Neural progenitor cell (in vitro differentiated cells): ENCODE measurements at regions not wholly inside any gene's neighbourhood (a gene's known extent, or its start where the extent isn't known, plus 50 kb on each side); places are given as distances from the start of the nearest gene placed in this dataset.

Experiments
- DNase-seq: peaks from one replicate; pipeline ENCODE4 v3.0.0-alpha.2; 2016; ENCODE audit warnings: low spot score
- H2AFZ ChIP-seq: fragments of 200-600 bp; sonication (generic); replicated peaks from 2 replicates; pipeline ENCODE4 v1.6.1; 2016; ENCODE audit warnings: antibody characterized with exemption
- H3F3A ChIP-seq: fragments of 200-600 bp; sonication (generic); 2 replicates; pipeline ENCODE4 v1.6.1; 2016; ENCODE audit warnings: antibody characterized with exemption, low read depth
- H3K27ac ChIP-seq: fragments of 200-600 bp; sonication (generic); 2 replicates; pipeline ENCODE4 v1.5.1; 2016; ENCODE audit warnings: mild to moderate bottlenecking
- H3K27me3 ChIP-seq: fragments of 200-600 bp; sonication (generic); 2 replicates; pipeline ENCODE4 v1.6.1; 2016; ENCODE audit warnings: mild to moderate bottlenecking, moderate library complexity
- H3K36me3 ChIP-seq: fragments of 200-600 bp; sonication (generic); 2 replicates; pipeline ENCODE4 v1.5.1; 2016
- H3K4me1 ChIP-seq: fragments of 200-600 bp; sonication (generic); 2 replicates; pipeline ENCODE4 v1.6.1; 2016; ENCODE audit warnings: mixed run types
- H3K4me2 ChIP-seq: fragments of 200-600 bp; sonication (generic); 2 replicates; pipeline ENCODE4 v1.6.1; 2016
- H3K4me3 ChIP-seq: fragments of 200-600 bp; sonication (generic); 2 replicates; pipeline ENCODE4 v1.5.1; 2016
- H3K79me2 ChIP-seq: fragments of 200-600 bp; sonication (generic); 2 replicates; pipeline ENCODE4 v1.6.1; 2016; ENCODE audit warnings: low read depth
- H3K9ac ChIP-seq: fragments of 200-600 bp; sonication (generic); 2 replicates; pipeline ENCODE4 v1.6.1; 2016
- H3K9me3 ChIP-seq: fragments of 200-600 bp; sonication (generic); 2 replicates; pipeline ENCODE4 v1.5.1; 2016; ENCODE audit warnings: low read depth
- H4K20me1 ChIP-seq: fragments of 200-600 bp; sonication (generic); 2 replicates; pipeline ENCODE4 v1.6.1; 2016; ENCODE audit warnings: low read depth
- H3K27ac Mint-ChIP-seq: 3 replicates; pipeline ENCODE4 v1.8.0; 2021; ENCODE audit warnings: mixed read lengths
- H3K27me3 Mint-ChIP-seq: 2 replicates; pipeline ENCODE4 v1.8.0; 2022; ENCODE audit warnings: low read depth, mild to moderate bottlenecking, inconsistent platforms, moderate library complexity, mixed read lengths; ENCODE audit not compliant: insufficient read depth
- H3K36me3 Mint-ChIP-seq: 3 replicates; pipeline ENCODE4 v1.8.0; 2021; ENCODE audit warnings: mixed read lengths
- H3K4me1 Mint-ChIP-seq: 3 replicates; pipeline ENCODE4 v1.8.0; 2021; ENCODE audit warnings: mixed read lengths
- H3K4me3 Mint-ChIP-seq: 3 replicates; pipeline ENCODE4 v1.8.0; 2021; ENCODE audit warnings: mild to moderate bottlenecking, moderate library complexity, mixed read lengths
- H3K9me3 Mint-ChIP-seq: 3 replicates; pipeline ENCODE4 v1.8.0; 2020; ENCODE audit warnings: mixed read lengths
- EZH2 ChIP-seq: fragments of 200-600 bp; sonication (generic); IDR thresholded peaks from 2 replicates; pipeline ENCODE4 v1.6.1; 2017; ENCODE audit warnings: antibody characterized with exemption, mild to moderate bottlenecking, moderate library complexity
- EZH2phosphoT487 ChIP-seq: fragments of 200-600 bp; sonication (generic); IDR thresholded peaks from 2 replicates; pipeline ENCODE4 v1.6.1; 2017; ENCODE audit warnings: antibody characterized with exemption
- TF ChIP-seq, protein P1 (sequence below): fragments of 200-600 bp; sonication (generic); IDR thresholded peaks from 2 replicates; pipeline ENCODE4 v1.5.1; 2017; ENCODE audit warnings: antibody characterized with exemption, mild to moderate bottlenecking

DNA sequence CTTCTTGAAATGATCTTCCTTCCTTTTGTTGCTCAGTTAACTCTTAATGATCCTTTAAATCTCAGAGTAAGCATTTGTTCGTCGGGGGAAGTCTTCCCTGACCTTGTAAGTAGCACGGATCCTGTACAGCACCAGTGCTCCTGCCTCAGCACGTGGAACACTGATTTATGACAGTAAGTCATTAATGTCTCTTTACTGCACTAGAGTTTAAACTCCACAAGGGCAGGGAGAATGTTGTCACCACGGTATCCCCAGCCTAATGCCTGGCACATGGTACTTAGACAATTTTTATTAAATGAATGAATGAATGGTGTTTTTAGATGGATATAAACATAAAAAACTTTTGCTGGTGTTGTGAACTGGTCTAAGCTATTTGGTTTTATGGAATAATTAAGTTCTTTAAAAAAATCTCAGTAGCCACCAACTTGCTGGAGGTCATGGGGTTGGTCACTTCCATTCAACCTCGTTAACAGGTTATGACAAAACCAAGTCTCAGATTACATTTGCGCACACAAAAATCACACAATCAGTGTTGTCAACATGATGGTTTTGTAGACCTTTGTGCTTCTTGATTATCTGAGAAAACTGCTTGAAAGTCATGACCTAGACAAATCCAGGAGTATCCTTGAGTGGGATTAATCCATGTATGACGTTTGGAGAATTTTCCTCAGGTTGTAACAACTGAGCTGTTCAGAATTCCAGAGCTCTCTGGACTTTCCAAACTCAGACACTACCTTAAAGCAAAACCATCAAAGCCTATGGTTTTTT lies 326.9 kb downstream of the DUSP10 start:
- H3K9me3 Mint-ChIP-seq, result no peaks in the 10 kb centered on the region
- Histone ChIP-seq H3K36me3 (no peaks in the 10 kb centered on the region), H3K4me1 (no peaks in the 10 kb centered on the region), H4K20me1 (no peaks in the 10 kb centered on the region), H3K9ac (no peak overlapping the region), H3K4me3 (no peak overlapping the region), H3F3A (no peaks in the 10 kb centered on the region), H3K79me2 (no peaks in the 10 kb centered on the region), H3K4me2 (no peak overlapping the region), H3K27ac (no peak overlapping the region), H3K27me3 (no peaks in the 10 kb centered on the region), H3K9me3 (no peaks in the 10 kb centered on the region), H2AFZ (no peak overlapping the region)
- H3K4me3 Mint-ChIP-seq, result no peak overlapping the region
- no peak overlapping the region for H3K27ac Mint-ChIP-seq
- no peaks in the 10 kb centered on the region for H3K36me3 Mint-ChIP-seq
- H3K27me3 Mint-ChIP-seq, result no peaks in the 10 kb centered on the region
- DNase-seq, result no peak
- no peak for TF ChIP-seq EZH2phosphoT487
- no peak for TF ChIP-seq EZH2
- TF ChIP-seq, protein P1, sequence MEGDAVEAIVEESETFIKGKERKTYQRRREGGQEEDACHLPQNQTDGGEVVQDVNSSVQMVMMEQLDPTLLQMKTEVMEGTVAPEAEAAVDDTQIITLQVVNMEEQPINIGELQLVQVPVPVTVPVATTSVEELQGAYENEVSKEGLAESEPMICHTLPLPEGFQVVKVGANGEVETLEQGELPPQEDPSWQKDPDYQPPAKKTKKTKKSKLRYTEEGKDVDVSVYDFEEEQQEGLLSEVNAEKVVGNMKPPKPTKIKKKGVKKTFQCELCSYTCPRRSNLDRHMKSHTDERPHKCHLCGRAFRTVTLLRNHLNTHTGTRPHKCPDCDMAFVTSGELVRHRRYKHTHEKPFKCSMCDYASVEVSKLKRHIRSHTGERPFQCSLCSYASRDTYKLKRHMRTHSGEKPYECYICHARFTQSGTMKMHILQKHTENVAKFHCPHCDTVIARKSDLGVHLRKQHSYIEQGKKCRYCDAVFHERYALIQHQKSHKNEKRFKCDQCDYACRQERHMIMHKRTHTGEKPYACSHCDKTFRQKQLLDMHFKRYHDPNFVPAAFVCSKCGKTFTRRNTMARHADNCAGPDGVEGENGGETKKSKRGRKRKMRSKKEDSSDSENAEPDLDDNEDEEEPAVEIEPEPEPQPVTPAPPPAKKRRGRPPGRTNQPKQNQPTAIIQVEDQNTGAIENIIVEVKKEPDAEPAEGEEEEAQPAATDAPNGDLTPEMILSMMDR, result no peak
- H3K4me1 Mint-ChIP-seq, result no peaks in the 10 kb centered on the region

DNA sequence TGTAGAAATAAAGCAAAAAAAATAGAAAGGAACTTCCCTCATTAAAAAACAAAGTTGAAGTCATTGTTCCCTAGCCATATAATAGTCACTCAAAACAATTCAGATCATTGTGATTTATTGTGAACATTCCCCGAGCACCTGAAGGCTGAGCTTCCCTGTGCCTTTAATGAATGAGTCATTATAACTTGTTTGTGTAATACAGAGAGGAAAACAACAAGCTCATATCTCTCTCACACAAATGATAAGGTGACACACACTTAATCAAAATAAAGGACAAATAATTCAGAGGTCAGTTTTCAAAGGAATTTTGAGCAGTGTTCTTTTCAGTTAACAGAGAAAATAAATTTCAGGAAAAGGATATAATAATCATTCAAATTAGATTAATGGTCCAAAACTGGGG lies 326.2 kb downstream of the DUSP10 start:
- Histone ChIP-seq H2AFZ (no peak overlapping the region), H3K9me3 (no peaks in the 10 kb centered on the region), H3K27me3 (no peaks in the 10 kb centered on the region), H3K36me3 (no peaks in the 10 kb centered on the region), H3K4me1 (no peaks in the 10 kb centered on the region), H3K9ac (no peak overlapping the region), H3F3A (no peaks in the 10 kb centered on the region), H4K20me1 (no peaks in the 10 kb centered on the region), H3K4me2 (no peak overlapping the region), H3K4me3 (no peak overlapping the region), H3K27ac (no peak overlapping the region), H3K79me2 (no peaks in the 10 kb centered on the region)
- Mint-ChIP-seq H3K9me3 (no peaks in the 10 kb centered on the region), H3K27me3 (no peaks in the 10 kb centered on the region), H3K27ac (no peak overlapping the region), H3K4me3 (no peak overlapping the region), H3K36me3 (no peaks in the 10 kb centered on the region), H3K4me1 (no peaks in the 10 kb centered on the region)
- TF ChIP-seq, protein P1, result no peak
- no peak for TF ChIP-seq EZH2
- no peak for TF ChIP-seq EZH2phosphoT487
- DNase-seq, result no peak

DNA sequence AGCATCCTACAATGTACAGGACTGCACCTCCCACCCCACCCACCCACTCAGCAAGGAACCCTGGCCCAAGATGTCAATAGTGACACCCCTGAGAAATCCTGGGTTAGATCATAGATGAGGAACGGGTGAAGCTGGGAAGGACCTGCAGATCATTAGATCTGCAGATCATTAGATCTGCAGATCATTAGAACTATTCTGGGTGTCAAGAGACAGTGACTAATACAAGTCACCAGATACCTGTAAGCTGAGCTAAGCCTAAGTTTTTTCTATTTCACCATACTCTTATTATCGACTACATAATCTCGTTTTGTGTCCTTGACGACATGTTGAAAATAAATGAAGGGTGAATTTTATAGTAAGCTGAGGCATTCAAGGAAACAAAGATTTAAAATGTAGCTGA lies 325.7 kb downstream of the DUSP10 start:
- H3K27ac ChIP-seq, result no peak overlapping the region
- TF ChIP-seq EZH2 (no peak), EZH2phosphoT487 (no peak)
- TF ChIP-seq, protein P1, result no peak
- H3K36me3 ChIP-seq, result no peaks in the 10 kb centered on the region
- no peak overlapping the region for H3K27ac Mint-ChIP-seq
- DNase-seq, result no peak
- H3K27me3 ChIP-seq, result no peaks in the 10 kb centered on the region
- H3K9ac ChIP-seq, result no peak overlapping the region
- H3K4me2 ChIP-seq, result no peak overlapping the region
- no peaks in the 10 kb centered on the region for H3K4me1 Mint-ChIP-seq
- H3K4me3 ChIP-seq, result no peak overlapping the region
- H3F3A ChIP-seq, result no peaks in the 10 kb centered on the region
- no peaks in the 10 kb centered on the region for H3K9me3 Mint-ChIP-seq
- no peaks in the 10 kb centered on the region for H3K4me1 ChIP-seq
- no peaks in the 10 kb centered on the region for H3K9me3 ChIP-seq
- H4K20me1 ChIP-seq, result no peaks in the 10 kb centered on the region
- H3K36me3 Mint-ChIP-seq, result no peaks in the 10 kb centered on the region
- H3K27me3 Mint-ChIP-seq, result no peaks in the 10 kb centered on the region
- no peak overlapping the region for H2AFZ ChIP-seq
- no peaks in the 10 kb centered on the region for H3K79me2 ChIP-seq
- H3K4me3 Mint-ChIP-seq, result no peak overlapping the region
